Keratinocyte (primary cell): ENCODE measurements at regions not wholly inside any gene's neighbourhood (a gene's known extent, or its start where the extent isn't known, plus 50 kb on each side); places are given as distances from the start of the nearest gene placed in this dataset.

Source experiments
- EZH2 ChIP-seq: IDR thresholded peaks from one replicate; pipeline ENCODE4 v1.6.1; 2012; ENCODE audit warnings: inconsistent platforms, mild to moderate bottlenecking, low read length, moderate library complexity
- TF ChIP-seq, protein P1 (sequence below), 3 experiments: IDR thresholded peaks in 1 of 3; conservative IDR thresholded peaks in 1 of 3; optimal IDR thresholded peaks in 1 of 3; 2 replicates in 2 of 3; 3 replicates in 1 of 3; pipeline versions ENCODE3 to v1.5.1; 2011; ENCODE audit warnings: low read length in 3 of 3, mild to moderate bottlenecking in 3 of 3, moderate library complexity in 2 of 3, control low read depth in 1 of 3, inconsistent platforms in 1 of 3; ENCODE audit not compliant: insufficient read depth in 2 of 3; ENCODE audit errors: extremely low read depth in 1 of 3

GRCh38 chr14:98428483-98428994 lies 843.5 kb downstream of the BCL11B start:
- TF ChIP-seq, protein P1, sequence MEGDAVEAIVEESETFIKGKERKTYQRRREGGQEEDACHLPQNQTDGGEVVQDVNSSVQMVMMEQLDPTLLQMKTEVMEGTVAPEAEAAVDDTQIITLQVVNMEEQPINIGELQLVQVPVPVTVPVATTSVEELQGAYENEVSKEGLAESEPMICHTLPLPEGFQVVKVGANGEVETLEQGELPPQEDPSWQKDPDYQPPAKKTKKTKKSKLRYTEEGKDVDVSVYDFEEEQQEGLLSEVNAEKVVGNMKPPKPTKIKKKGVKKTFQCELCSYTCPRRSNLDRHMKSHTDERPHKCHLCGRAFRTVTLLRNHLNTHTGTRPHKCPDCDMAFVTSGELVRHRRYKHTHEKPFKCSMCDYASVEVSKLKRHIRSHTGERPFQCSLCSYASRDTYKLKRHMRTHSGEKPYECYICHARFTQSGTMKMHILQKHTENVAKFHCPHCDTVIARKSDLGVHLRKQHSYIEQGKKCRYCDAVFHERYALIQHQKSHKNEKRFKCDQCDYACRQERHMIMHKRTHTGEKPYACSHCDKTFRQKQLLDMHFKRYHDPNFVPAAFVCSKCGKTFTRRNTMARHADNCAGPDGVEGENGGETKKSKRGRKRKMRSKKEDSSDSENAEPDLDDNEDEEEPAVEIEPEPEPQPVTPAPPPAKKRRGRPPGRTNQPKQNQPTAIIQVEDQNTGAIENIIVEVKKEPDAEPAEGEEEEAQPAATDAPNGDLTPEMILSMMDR (optimal IDR thresholded peaks at IDR 0.05 in 1 of 3, IDR thresholded peaks at IDR 0.05 in 1 of 3, conservative IDR thresholded peaks at IDR 0.05 in 1 of 3; ENCODE audit: extremely low read depth in 1 of 3, insufficient read depth in 2 of 3, low read length in 3 of 3): no peak
- no peak for TF ChIP-seq EZH2
